GM12874 (cell line): ENCODE measurements at regions not wholly inside any gene's neighbourhood (a gene's known extent, or its start where the extent isn't known, plus 50 kb on each side); places are given as distances from the start of the nearest gene placed in this dataset.

Experiments used
- TF ChIP-seq, protein P1 (sequence below): IDR thresholded peaks from 2 replicates; pipeline ENCODE4 v1.5.1; 2011; ENCODE audit warnings: low read depth, mild to moderate bottlenecking, control low read depth, low read length, moderate library complexity; ENCODE audit not compliant: insufficient read depth

DNA sequence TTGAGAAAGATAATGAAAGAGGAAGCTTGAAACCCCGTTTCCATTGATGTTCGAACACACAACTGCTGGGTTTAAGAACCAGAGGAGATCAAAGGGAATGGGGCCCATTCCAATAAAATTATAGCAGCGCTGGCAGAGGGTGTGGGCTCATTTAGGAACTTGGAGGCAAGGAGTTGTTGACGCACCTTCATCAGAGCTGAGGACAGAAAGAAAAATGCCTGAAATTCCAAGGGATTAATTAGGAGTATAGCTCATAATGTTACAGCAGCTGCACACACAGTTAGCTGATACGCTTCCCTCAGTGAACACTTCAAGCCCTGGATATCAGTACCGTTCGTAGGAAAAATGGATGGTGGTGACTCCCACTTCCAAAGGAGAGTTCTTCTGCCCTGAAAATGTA lies 127.2 kb downstream of the AXIN2 start:
- TF ChIP-seq, protein P1, sequence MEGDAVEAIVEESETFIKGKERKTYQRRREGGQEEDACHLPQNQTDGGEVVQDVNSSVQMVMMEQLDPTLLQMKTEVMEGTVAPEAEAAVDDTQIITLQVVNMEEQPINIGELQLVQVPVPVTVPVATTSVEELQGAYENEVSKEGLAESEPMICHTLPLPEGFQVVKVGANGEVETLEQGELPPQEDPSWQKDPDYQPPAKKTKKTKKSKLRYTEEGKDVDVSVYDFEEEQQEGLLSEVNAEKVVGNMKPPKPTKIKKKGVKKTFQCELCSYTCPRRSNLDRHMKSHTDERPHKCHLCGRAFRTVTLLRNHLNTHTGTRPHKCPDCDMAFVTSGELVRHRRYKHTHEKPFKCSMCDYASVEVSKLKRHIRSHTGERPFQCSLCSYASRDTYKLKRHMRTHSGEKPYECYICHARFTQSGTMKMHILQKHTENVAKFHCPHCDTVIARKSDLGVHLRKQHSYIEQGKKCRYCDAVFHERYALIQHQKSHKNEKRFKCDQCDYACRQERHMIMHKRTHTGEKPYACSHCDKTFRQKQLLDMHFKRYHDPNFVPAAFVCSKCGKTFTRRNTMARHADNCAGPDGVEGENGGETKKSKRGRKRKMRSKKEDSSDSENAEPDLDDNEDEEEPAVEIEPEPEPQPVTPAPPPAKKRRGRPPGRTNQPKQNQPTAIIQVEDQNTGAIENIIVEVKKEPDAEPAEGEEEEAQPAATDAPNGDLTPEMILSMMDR: no peak

DNA sequence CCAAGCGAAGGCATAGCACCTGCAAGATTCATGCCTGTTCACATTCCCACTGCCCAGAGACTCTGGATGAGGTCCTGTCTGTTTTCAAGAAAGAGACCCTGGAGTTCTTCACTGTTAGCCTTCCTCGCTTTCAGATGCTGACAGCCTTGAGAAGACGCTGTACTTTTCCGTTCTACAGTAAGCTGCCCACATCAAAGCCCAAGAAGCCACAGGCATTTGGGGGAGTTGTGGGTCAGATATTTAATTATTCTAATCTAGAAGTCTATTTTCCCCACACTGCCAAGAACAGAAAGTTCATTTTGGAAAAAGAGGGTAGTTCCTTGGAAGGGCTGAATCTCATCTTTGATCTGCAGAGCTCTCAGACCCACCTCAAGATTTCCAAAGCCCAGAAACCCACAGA lies 127.9 kb downstream of the AXIN2 start:
- TF ChIP-seq, protein P1: no peak

DNA sequence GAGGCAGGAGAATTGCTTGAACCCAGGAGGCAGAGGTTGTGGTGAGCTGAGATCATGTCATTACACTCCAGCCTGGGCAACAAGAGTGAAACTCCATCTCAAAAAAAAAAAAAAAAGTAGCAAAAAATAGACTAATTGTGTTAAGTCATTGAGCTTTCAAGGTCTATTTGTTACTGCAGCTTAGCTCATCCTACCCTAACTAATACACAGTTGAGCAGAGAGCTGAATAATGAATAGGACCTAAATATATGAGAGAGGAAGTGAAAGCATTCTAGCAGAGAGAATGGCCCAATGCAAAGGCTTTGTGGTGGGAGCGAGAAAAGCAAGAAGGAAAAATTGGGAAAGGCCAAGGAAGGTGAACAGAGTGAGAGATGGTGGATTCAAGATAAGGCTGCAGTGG lies 128.3 kb downstream of the AXIN2 start:
- TF ChIP-seq, protein P1: no peak

DNA sequence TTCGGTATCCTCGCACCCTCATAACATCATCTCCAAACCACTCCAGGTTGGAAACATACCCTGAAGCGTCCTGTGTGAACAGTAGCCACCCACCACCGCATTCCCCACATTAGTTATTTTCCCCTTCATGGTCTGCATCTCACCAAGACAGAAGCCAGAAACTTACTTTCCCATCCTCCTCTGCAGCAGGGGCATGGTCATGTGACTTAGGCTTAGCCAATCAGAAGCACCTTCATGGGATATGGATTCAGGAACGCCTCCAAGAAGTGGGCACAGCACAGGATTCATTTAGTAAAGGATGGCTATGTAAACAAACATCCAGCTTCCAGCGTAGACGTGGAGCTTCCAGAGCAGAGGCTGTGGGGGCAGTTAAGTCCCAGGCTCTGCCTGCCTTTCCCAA lies 130.3 kb downstream of the AXIN2 start:
- TF ChIP-seq, protein P1: no peak

DNA sequence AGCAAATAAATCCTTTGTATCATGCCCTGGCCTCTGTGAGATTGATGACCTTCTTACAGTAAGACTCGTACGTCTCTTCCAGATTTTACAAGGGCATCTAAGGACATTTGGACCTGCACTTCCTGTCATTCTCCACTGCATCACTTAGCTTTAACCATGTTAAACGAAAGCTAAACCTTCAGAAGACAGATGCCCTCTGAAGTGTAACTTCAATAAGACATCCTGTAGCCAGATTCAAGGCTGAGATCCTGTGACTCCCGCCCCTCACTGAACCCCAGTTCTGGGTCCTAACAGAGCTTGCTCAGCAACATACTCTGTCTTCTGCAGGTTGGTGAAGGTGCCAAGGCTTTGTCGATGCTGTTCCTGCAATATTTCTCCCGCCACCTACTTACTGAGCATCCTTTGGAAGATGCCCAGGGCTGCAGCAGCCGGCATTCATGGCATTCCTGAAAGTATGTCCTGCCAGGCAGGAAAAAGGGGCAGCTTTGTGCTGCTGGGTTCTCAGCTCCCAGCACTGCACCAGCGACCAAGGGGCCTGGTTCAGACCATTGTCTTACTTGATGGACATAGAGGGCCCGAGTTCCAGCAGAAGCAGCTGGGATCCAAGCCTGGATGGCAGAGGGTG lies 131.1 kb downstream of the AXIN2 start:
- TF ChIP-seq, protein P1: no peak

DNA sequence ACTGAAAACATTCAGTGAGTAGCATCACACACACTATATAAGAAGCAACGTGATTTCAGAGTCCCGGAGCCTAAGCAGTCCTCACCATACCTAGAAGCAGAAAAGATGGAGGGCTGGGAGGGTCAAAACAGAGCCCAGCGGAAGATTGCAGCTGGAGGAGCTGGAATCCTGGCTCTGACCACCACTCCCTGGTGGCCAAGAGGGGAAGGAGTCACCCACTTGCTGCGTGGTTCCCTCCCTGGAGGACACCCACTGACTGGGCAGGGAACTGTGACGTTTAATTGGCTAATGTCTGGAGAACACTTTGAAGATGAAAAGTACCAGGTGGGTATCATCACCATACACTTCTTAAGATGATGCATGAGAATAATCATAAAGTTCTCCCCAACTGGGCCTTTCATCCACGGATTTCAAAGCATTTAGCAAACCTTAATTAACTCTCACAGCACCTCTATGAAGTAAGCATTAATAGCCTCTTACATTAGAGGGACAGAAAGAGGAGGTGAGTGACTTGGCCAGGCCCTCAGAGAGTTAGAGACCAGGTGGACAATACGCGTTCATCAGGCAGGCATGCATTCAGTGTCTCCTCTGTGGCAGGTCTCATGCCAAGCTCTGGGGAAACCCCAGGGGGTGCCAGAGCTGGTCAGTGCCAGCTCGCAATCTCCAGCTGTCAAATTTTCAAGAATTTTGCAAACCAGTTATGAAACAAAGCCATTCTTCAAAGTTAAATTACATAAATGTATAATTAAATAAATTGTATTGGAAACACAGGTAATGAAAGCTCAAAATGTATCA lies 137.9 kb downstream of the AXIN2 start:
- TF ChIP-seq, protein P1: no peak

DNA sequence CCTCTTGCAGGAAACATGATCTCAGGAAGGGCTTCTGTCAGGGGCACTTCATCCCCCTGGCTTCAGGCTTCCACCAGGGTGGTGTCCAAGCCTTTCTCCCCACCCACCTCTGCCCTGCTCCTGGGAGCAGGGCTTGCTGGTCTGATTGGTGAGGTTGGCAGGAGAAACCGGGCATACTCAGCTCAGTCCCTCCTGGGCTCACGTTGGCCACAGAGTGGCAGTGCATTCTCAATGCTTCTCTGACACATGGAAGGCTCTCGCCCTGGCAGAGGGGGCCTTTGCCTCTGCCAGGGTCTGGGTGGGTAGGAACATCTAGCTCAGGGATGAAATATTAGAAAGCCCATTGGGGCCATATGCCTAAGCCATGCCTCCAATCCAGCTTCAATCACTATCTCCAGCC lies 142.8 kb downstream of the AXIN2 start:
- TF ChIP-seq, protein P1: no peak
